ENCODE measurements at regions not wholly inside any gene's neighbourhood (a gene's known extent, or its start where the extent isn't known, plus 50 kb on each side); places are given as distances from the start of the nearest gene placed in this dataset.

DNA sequence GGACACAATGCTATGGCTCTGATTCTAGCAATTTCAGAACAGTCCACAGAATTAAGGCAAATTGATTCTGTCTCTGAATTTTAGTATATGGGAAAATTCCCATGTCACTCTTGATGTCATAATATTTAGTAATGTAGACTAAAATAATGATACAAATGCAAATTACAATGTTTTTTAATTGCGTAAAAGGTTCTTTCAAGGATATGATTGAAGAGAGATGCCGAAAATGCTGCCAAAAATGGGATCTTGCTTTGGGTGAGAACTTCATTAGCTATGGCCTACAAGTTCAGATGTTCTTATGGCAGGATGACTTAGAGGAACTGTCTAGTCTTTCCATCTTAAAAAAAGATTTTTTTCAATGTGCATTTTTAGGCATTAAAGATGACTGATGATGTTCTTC, 170.6 kb downstream of the TMA16 start:
- Histone ChIP-seq H3K36me3 (ENCODE audit: control insufficient read depth in 4 of 4, insufficient read depth in 3 of 4, low read depth in 1 of 4, low read length in 3 of 4) (no peaks in the 10 kb centered on the region), H3K4me1 (ENCODE audit: control insufficient read depth in 4 of 4, insufficient read depth in 4 of 4, low read length in 3 of 4) (no peaks in the 10 kb centered on the region), H3K9me3 (ENCODE audit: control insufficient read depth in 4 of 4, low read length in 3 of 4) (no peaks in the 10 kb centered on the region), H3K9ac (ENCODE audit: low read depth in 1 of 2, low read length in 2 of 2) (no peak overlapping the region), H3K27me3 (ENCODE audit: control insufficient read depth in 4 of 4, insufficient read depth in 4 of 4, low read length in 3 of 4) (no peaks in the 10 kb centered on the region), H3K4me3 (ENCODE audit: low read depth in 1 of 3, low read length in 3 of 3) (no peak overlapping the region), H3K27ac (ENCODE audit: low read depth in 1 of 2, low read length in 2 of 2) (no peak overlapping the region)
- TF ChIP-seq FOXA2 (IDR thresholded peaks at IDR 0.05) (no peak), TAF1 (conservative IDR thresholded peaks at IDR 0.05) (no peak), EGR1 (IDR thresholded peaks at IDR 0.05; ENCODE audit: low read depth in 2 of 2) (no peak), RAD21 (IDR thresholded peaks at IDR 0.05) (no peak), JUND (IDR thresholded peaks at IDR 0.05) (no peak)
- TF ChIP-seq, protein P1, sequence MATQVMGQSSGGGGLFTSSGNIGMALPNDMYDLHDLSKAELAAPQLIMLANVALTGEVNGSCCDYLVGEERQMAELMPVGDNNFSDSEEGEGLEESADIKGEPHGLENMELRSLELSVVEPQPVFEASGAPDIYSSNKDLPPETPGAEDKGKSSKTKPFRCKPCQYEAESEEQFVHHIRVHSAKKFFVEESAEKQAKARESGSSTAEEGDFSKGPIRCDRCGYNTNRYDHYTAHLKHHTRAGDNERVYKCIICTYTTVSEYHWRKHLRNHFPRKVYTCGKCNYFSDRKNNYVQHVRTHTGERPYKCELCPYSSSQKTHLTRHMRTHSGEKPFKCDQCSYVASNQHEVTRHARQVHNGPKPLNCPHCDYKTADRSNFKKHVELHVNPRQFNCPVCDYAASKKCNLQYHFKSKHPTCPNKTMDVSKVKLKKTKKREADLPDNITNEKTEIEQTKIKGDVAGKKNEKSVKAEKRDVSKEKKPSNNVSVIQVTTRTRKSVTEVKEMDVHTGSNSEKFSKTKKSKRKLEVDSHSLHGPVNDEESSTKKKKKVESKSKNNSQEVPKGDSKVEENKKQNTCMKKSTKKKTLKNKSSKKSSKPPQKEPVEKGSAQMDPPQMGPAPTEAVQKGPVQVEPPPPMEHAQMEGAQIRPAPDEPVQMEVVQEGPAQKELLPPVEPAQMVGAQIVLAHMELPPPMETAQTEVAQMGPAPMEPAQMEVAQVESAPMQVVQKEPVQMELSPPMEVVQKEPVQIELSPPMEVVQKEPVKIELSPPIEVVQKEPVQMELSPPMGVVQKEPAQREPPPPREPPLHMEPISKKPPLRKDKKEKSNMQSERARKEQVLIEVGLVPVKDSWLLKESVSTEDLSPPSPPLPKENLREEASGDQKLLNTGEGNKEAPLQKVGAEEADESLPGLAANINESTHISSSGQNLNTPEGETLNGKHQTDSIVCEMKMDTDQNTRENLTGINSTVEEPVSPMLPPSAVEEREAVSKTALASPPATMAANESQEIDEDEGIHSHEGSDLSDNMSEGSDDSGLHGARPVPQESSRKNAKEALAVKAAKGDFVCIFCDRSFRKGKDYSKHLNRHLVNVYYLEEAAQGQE (IDR thresholded peaks at IDR 0.05), result no peak
- no peak for DNase-seq (ENCODE audit: low spot score)
- WGBS, result 95% methylated on average over 2 of the region's 2 CpGs

DNA sequence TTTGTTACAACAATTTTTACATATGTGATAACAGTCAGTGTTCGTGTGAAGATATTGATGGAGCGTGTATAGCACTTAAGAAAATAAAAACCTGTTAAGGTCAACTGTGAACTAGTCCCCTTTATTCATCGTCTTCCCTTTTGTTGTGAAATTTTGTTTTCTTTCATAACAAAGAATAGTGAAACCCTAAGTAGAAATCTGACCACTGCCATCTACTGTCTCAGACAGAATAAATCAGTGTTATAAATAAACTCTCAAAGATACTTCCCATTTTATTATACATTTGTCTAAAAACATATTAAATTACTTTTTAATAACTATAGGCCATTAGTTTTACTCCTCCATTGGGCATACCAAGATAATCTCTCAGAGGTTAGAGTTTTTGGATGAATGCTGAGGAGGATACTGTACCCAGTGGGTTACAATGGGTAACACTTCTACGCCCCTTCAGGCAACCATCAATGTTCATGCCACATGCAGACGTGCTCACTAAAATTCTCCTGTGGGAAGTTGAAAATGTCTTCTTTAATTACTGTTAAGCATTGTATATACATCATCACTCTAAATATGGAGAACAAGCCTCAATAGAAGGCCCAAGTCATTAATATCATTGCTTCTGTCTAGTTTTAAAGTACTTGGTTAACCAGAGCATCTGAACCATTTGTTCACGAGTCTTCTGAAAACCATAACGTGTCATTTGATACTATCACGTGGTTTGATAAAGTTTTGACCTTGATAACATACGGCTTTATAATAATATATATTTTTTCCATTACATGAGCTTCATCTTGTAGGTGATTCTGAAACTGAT, 171.2 kb downstream of the TMA16 start:
- no peak overlapping the region for H3K9ac ChIP-seq (ENCODE audit: low read depth in 1 of 2, low read length in 2 of 2)
- DNase-seq (ENCODE audit: low spot score), result no peak
- 67% methylated on average over 9 of the region's 9 CpGs for WGBS
- H3K4me3 ChIP-seq (ENCODE audit: low read depth in 1 of 3, low read length in 3 of 3), result no peak overlapping the region
- no peaks in the 10 kb centered on the region for H3K4me1 ChIP-seq (ENCODE audit: control insufficient read depth in 4 of 4, insufficient read depth in 4 of 4, low read length in 3 of 4)
- peak overlapping the region in 1 of 2 donors; percentile 13 for H3K27ac ChIP-seq (ENCODE audit: low read depth in 1 of 2, low read length in 2 of 2)
- TF ChIP-seq EGR1 (IDR thresholded peaks at IDR 0.05; ENCODE audit: low read depth in 2 of 2) (no peak), RXRA (IDR thresholded peaks at IDR 0.05) (no peak), SP1 (IDR thresholded peaks at IDR 0.05) (no peak), FOXA2 (IDR thresholded peaks at IDR 0.05) (no peak), HNF4A (conservative IDR thresholded peaks at IDR 0.05) (no peak), TAF1 (conservative IDR thresholded peaks at IDR 0.05) (no peak), YY1 (IDR thresholded peaks at IDR 0.05) (no peak)
- TF ChIP-seq, protein P2, sequence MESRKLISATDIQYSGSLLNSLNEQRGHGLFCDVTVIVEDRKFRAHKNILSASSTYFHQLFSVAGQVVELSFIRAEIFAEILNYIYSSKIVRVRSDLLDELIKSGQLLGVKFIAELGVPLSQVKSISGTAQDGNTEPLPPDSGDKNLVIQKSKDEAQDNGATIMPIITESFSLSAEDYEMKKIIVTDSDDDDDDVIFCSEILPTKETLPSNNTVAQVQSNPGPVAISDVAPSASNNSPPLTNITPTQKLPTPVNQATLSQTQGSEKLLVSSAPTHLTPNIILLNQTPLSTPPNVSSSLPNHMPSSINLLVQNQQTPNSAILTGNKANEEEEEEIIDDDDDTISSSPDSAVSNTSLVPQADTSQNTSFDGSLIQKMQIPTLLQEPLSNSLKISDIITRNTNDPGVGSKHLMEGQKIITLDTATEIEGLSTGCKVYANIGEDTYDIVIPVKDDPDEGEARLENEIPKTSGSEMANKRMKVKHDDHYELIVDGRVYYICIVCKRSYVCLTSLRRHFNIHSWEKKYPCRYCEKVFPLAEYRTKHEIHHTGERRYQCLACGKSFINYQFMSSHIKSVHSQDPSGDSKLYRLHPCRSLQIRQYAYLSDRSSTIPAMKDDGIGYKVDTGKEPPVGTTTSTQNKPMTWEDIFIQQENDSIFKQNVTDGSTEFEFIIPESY (IDR thresholded peaks at IDR 0.05), result no peak
- TF ChIP-seq, protein P1 (IDR thresholded peaks at IDR 0.05), result no peak
- TF ChIP-seq, protein P3, sequence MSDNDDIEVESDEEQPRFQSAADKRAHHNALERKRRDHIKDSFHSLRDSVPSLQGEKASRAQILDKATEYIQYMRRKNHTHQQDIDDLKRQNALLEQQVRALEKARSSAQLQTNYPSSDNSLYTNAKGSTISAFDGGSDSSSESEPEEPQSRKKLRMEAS (IDR thresholded peaks at IDR 0.05), result no peak
- TF ChIP-seq, protein P4, sequence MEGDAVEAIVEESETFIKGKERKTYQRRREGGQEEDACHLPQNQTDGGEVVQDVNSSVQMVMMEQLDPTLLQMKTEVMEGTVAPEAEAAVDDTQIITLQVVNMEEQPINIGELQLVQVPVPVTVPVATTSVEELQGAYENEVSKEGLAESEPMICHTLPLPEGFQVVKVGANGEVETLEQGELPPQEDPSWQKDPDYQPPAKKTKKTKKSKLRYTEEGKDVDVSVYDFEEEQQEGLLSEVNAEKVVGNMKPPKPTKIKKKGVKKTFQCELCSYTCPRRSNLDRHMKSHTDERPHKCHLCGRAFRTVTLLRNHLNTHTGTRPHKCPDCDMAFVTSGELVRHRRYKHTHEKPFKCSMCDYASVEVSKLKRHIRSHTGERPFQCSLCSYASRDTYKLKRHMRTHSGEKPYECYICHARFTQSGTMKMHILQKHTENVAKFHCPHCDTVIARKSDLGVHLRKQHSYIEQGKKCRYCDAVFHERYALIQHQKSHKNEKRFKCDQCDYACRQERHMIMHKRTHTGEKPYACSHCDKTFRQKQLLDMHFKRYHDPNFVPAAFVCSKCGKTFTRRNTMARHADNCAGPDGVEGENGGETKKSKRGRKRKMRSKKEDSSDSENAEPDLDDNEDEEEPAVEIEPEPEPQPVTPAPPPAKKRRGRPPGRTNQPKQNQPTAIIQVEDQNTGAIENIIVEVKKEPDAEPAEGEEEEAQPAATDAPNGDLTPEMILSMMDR (IDR thresholded peaks at IDR 0.05; ENCODE audit: low read depth, low read length, missing input control), result no peak
- H3K9me3 ChIP-seq (ENCODE audit: control insufficient read depth in 4 of 4, low read length in 3 of 4), result no peaks in the 10 kb centered on the region
- H3K36me3 ChIP-seq (ENCODE audit: control insufficient read depth in 4 of 4, insufficient read depth in 3 of 4, low read depth in 1 of 4, low read length in 3 of 4), result no peaks in the 10 kb centered on the region
- no peaks in the 10 kb centered on the region for H3K27me3 ChIP-seq (ENCODE audit: control insufficient read depth in 4 of 4, insufficient read depth in 4 of 4, low read length in 3 of 4)

Data from liver (tissue), 8 donors.